NCI-H748 (cell line): ENCODE measurements at regions not wholly inside any gene's neighbourhood (a gene's known extent, or its start where the extent isn't known, plus 50 kb on each side); places are given as distances from the start of the nearest gene placed in this dataset.

ENCODE experiments used
- DNase-seq: peaks from one replicate; lab custom pipeline; 2025; ENCODE audit not compliant: unreplicated experiment; lab: John Stamatoyannopoulos, UW

GRCh38 chr1:78355656-78356055, 135.1 kb upstream of the PTGFR start:
- DNase-seq, result no peak

- DNase-seq, result no peak
These were observed 132.6 kb upstream of the PTGFR start for GRCh38 chr1:78358165-78358564.

- DNase-seq, result no peak
These were observed 131.1 kb upstream of the PTGFR start for GRCh38 chr1:78359666-78360065.

- no peak for DNase-seq
These were observed 130.2 kb upstream of the PTGFR start for GRCh38 chr1:78360584-78360983.

- no peak for DNase-seq
These were observed 123.1 kb upstream of the PTGFR start for GRCh38 chr1:78367700-78368099.

GRCh38 chr1:78369546-78369945, 121.2 kb upstream of the PTGFR start:
- no peak for DNase-seq

GRCh38 chr1:78370356-78370755, 120.4 kb upstream of the PTGFR start:
- no peak for DNase-seq

GRCh38 chr1:78370779-78371482, 119.8 kb upstream of the PTGFR start:
- no peak for DNase-seq

GRCh38 chr1:78373676-78374075, 117.1 kb upstream of the PTGFR start:
- no peak for DNase-seq

- no peak for DNase-seq
These were observed 114.8 kb upstream of the PTGFR start for GRCh38 chr1:78375996-78376395.

GRCh38 chr1:78377356-78377928, 113.3 kb upstream of the PTGFR start:
- no peak for DNase-seq

- DNase-seq, result peak; percentile 4
These were observed 106.9 kb upstream of the PTGFR start for GRCh38 chr1:78383923-78384322.

- no peak for DNase-seq
These were observed 104.9 kb upstream of the PTGFR start for GRCh38 chr1:78385744-78386462.

- DNase-seq, result no peak
These were observed 103.6 kb upstream of the PTGFR start for GRCh38 chr1:78387201-78387600.

- DNase-seq, result no peak
These were observed 102.9 kb upstream of the PTGFR start for GRCh38 chr1:78387871-78388270.

- no peak for DNase-seq
These were observed 102.5 kb upstream of the PTGFR start for GRCh38 chr1:78388275-78388674.

- DNase-seq, result no peak
These were observed 89.6 kb upstream of the PTGFR start for GRCh38 chr1:78401148-78401547.

- no peak for DNase-seq
These were observed 82.6 kb upstream of the PTGFR start for GRCh38 chr1:78408192-78408591.

- no peak for DNase-seq
These were observed 82.0 kb upstream of the PTGFR start for GRCh38 chr1:78408810-78409209.

- DNase-seq, result no peak
These were observed 80.1 kb upstream of the PTGFR start for GRCh38 chr1:78410643-78411042.

GRCh38 chr1:78411707-78412106, 79.1 kb upstream of the PTGFR start:
- no peak for DNase-seq

- DNase-seq, result no peak
These were observed 75.6 kb upstream of the PTGFR start for GRCh38 chr1:78415165-78415564.
